Ishikawa (cell line): ENCODE measurements at regions not wholly inside any gene's neighbourhood (a gene's known extent, or its start where the extent isn't known, plus 50 kb on each side); places are given as distances from the start of the nearest gene placed in this dataset.

Experiments
- CEBPB ChIP-seq: IDR thresholded peaks from 2 replicates; pipeline ENCODE4 v1.6.1; 2012
- CREB1 ChIP-seq: IDR thresholded peaks from 2 replicates; pipeline ENCODE4 v1.6.1; 2012; ENCODE audit warnings: low read depth
- EGR1 ChIP-seq: IDR thresholded peaks from 2 replicates; pipeline ENCODE4 v1.6.1; 2012
- EP300 ChIP-seq: IDR thresholded peaks from 2 replicates; pipeline ENCODE4 v1.6.1; 2012; ENCODE audit warnings: borderline replicate concordance
- FOXM1 ChIP-seq: IDR thresholded peaks from 2 replicates; pipeline ENCODE4 v1.6.1; 2012; ENCODE audit warnings: low read depth, borderline replicate concordance
- MAX ChIP-seq: IDR thresholded peaks from 2 replicates; pipeline ENCODE4 v1.6.1; 2012
- NFIC ChIP-seq: IDR thresholded peaks from 2 replicates; pipeline ENCODE4 v1.6.1; 2012
- RAD21 ChIP-seq: IDR thresholded peaks from 2 replicates; pipeline ENCODE4 v1.6.1; 2012; ENCODE audit warnings: low read depth
- REST ChIP-seq: IDR thresholded peaks from 2 replicates; pipeline ENCODE4 v1.6.1; 2012; ENCODE audit warnings: low read depth, mild to moderate bottlenecking
- TAF1 ChIP-seq: IDR thresholded peaks from 2 replicates; pipeline ENCODE4 v1.6.1; 2012; ENCODE audit warnings: low read depth, mild to moderate bottlenecking
- TCF12 ChIP-seq: IDR thresholded peaks from 2 replicates; pipeline ENCODE4 v1.6.1; 2012; ENCODE audit warnings: low read depth
- TEAD4 ChIP-seq: IDR thresholded peaks from 2 replicates; pipeline ENCODE4 v1.6.1; 2012
- USF1 ChIP-seq: IDR thresholded peaks from 2 replicates; pipeline ENCODE4 v1.6.1; 2012
- YY1 ChIP-seq: IDR thresholded peaks from 2 replicates; pipeline ENCODE4 v1.6.1; 2012; ENCODE audit warnings: low read depth
- ZBTB7A ChIP-seq: IDR thresholded peaks from 2 replicates; pipeline ENCODE4 v1.6.1; 2012; ENCODE audit warnings: low read depth

GRCh38 chr3:102240720-102241119 is 194.1 kb upstream of the ZPLD1 start:
- TF ChIP-seq MAX (no peak), REST (no peak), RAD21 (no peak), NFIC (no peak), USF1 (no peak), ZBTB7A (no peak), TEAD4 (no peak), YY1 (no peak), CREB1 (no peak), TCF12 (no peak), FOXM1 (no peak), EP300 (no peak), CEBPB (no peak), TAF1 (no peak), EGR1 (no peak)

GRCh38 chr3:102248981-102249705 is 185.7 kb upstream of the ZPLD1 start:
- TF ChIP-seq EP300 = no peak
- TF ChIP-seq EGR1 = no peak
- no peak for TF ChIP-seq FOXM1
- TF ChIP-seq MAX = no peak
- no peak for TF ChIP-seq RAD21

- TF ChIP-seq CEBPB = no peak
- no peak for TF ChIP-seq EP300
- TF ChIP-seq TEAD4 = no peak
- no peak for TF ChIP-seq TAF1
- TF ChIP-seq EGR1 = no peak
- no peak for TF ChIP-seq CREB1
- TF ChIP-seq REST = no peak
- no peak for TF ChIP-seq FOXM1
- no peak for TF ChIP-seq YY1
- no peak for TF ChIP-seq MAX
- TF ChIP-seq ZBTB7A = no peak
- no peak for TF ChIP-seq TCF12
- no peak for TF ChIP-seq RAD21
- TF ChIP-seq USF1 = no peak
- TF ChIP-seq NFIC = no peak
Measured at GRCh38 chr3:102255736-102256135, 179.1 kb upstream of the ZPLD1 start.

- no peak for TF ChIP-seq NFIC
- TF ChIP-seq FOXM1 = no peak
- no peak for TF ChIP-seq TCF12
- TF ChIP-seq EP300 = no peak
- no peak for TF ChIP-seq USF1
- TF ChIP-seq CREB1 = no peak
- TF ChIP-seq TAF1 = no peak
- TF ChIP-seq YY1 = no peak
- TF ChIP-seq ZBTB7A = no peak
- no peak for TF ChIP-seq TEAD4
- no peak for TF ChIP-seq RAD21
- no peak for TF ChIP-seq MAX
- TF ChIP-seq REST = no peak
- no peak for TF ChIP-seq CEBPB
- no peak for TF ChIP-seq EGR1
Measured at GRCh38 chr3:102258666-102259227, 176.1 kb upstream of the ZPLD1 start.
